ENCODE measurements at regions not wholly inside any gene's neighbourhood (a gene's known extent, or its start where the extent isn't known, plus 50 kb on each side); places are given as distances from the start of the nearest gene placed in this dataset.

- ATAC-seq (no peak), DNase-seq (ENCODE audit: low spot score) (no peak)
Measured at GRCh38 chr17:36727052-36727451, 125.7 kb downstream of the MRM1 start.

- no peak for ATAC-seq
- no peak for DNase-seq (ENCODE audit: low spot score)
Measured at GRCh38 chr17:36727577-36727976, 126.2 kb downstream of the MRM1 start.

GRCh38 chr17:36728030-36728991 lies 126.9 kb downstream of the MRM1 start:
- no peak for DNase-seq (ENCODE audit: low spot score)
- no peak for ATAC-seq

GRCh38 chr17:36730095-36730808 lies 128.9 kb downstream of the MRM1 start:
- ATAC-seq (no peak), DNase-seq (ENCODE audit: low spot score) (no peak)

- ATAC-seq (no peak), DNase-seq (ENCODE audit: low spot score) (no peak)
Measured at GRCh38 chr17:36730857-36731490, 129.6 kb downstream of the MRM1 start.

- no peak for ATAC-seq
- DNase-seq (ENCODE audit: low spot score) = no peak
Measured at GRCh38 chr17:36731811-36732210, 130.4 kb downstream of the MRM1 start.

GRCh38 chr17:36732351-36732750 lies 131.0 kb downstream of the MRM1 start:
- ATAC-seq = no peak
- DNase-seq (ENCODE audit: low spot score) = no peak

GRCh38 chr17:36736201-36737156 lies 135.1 kb downstream of the MRM1 start:
- no peak for ATAC-seq
- no peak for DNase-seq (ENCODE audit: low spot score)

GRCh38 chr17:36739208-36739607 lies 137.8 kb downstream of the MRM1 start:
- no peak for DNase-seq (ENCODE audit: low spot score)
- no peak for ATAC-seq

- no peak for ATAC-seq
- DNase-seq (ENCODE audit: low spot score) = no peak
Measured at GRCh38 chr17:36740157-36740556, 138.8 kb downstream of the MRM1 start.

- no peak for DNase-seq (ENCODE audit: low spot score)
- no peak for ATAC-seq
Measured at GRCh38 chr17:36741019-36741902, 139.9 kb downstream of the MRM1 start.

GRCh38 chr17:36742267-36743000 lies 141.1 kb downstream of the MRM1 start:
- no peak for DNase-seq (ENCODE audit: low spot score)
- no peak for ATAC-seq

GRCh38 chr17:36743130-36743529 lies 141.7 kb downstream of the MRM1 start:
- ATAC-seq = no peak
- DNase-seq (ENCODE audit: low spot score) = no peak

- DNase-seq (ENCODE audit: low spot score) (no peak), ATAC-seq (no peak)
Measured at GRCh38 chr17:36746381-36747053, 145.1 kb downstream of the MRM1 start.

GRCh38 chr17:36747861-36748260 lies 146.5 kb downstream of the MRM1 start:
- ATAC-seq (no peak), DNase-seq (ENCODE audit: low spot score) (no peak)

- DNase-seq (ENCODE audit: low spot score) = no peak
Measured at GRCh38 chr17:36748272-36748671, 146.9 kb downstream of the MRM1 start.

GRCh38 chr17:36749493-36749892 lies 148.1 kb downstream of the MRM1 start:
- ATAC-seq = no peak
- no peak for DNase-seq (ENCODE audit: low spot score)

More at GRCh38 chr17:36748272-36748671, 146.9 kb downstream of the MRM1 start:
- no peak for ATAC-seq

- DNase-seq (ENCODE audit: low spot score) (no peak), ATAC-seq (no peak)
Measured at GRCh38 chr17:36750316-36750885, 149.0 kb downstream of the MRM1 start.
